Activated CD4-positive, CD25-positive, alpha-beta regulatory T cell (primary cell): ENCODE measurements at regions not wholly inside any gene's neighbourhood (a gene's known extent, or its start where the extent isn't known, plus 50 kb on each side); places are given as distances from the start of the nearest gene placed in this dataset.
"Not testable (repeated sequence)": the region's sequence is repeated elsewhere in the genome, so short reads cannot be mapped to it uniquely, and the experiment has no call there.

Experiments
- DNase-seq, 4 experiments: peaks; one replicate each; lab custom pipeline; 2025; lab: John Stamatoyannopoulos, UW

GRCh38 chr4:97104006-97104405 lies 1039.3 kb downstream of the STPG2 start:
- no peak for DNase-seq

GRCh38 chr4:97104666-97105065 lies 1038.6 kb downstream of the STPG2 start:
- no peak for DNase-seq

- DNase-seq: no peak
Measured at GRCh38 chr4:97105347-97106099, 1037.8 kb downstream of the STPG2 start.

GRCh38 chr4:97106161-97106560 lies 1037.1 kb downstream of the STPG2 start:
- DNase-seq: no peak

- no peak for DNase-seq
Measured at GRCh38 chr4:97110506-97110905, 1032.8 kb downstream of the STPG2 start.

- DNase-seq: no peak
Measured at GRCh38 chr4:97116511-97116910, 1026.8 kb downstream of the STPG2 start.

GRCh38 chr4:97121493-97121892 lies 1021.8 kb downstream of the STPG2 start:
- DNase-seq: no peak

GRCh38 chr4:97123573-97123972 lies 1019.7 kb downstream of the STPG2 start:
- no peak for DNase-seq

GRCh38 chr4:97132435-97132834 lies 1010.8 kb downstream of the STPG2 start:
- no peak for DNase-seq

- no peak for DNase-seq
Measured at GRCh38 chr4:97134456-97134855, 1008.8 kb downstream of the STPG2 start.

- DNase-seq: no peak
Measured at GRCh38 chr4:97139791-97140190, 1003.5 kb downstream of the STPG2 start.

GRCh38 chr4:97140545-97140944 lies 1002.7 kb downstream of the STPG2 start:
- DNase-seq: no peak

- not testable (repeated sequence) for DNase-seq
Measured at GRCh38 chr4:97141332-97141731, 1001.9 kb downstream of the STPG2 start.

GRCh38 chr4:97142410-97142809 lies 1000.9 kb downstream of the STPG2 start:
- DNase-seq: no peak

GRCh38 chr4:97142893-97143292 lies 1000.4 kb downstream of the STPG2 start:
- DNase-seq: no peak

GRCh38 chr4:97144199-97144598 lies 999.1 kb downstream of the STPG2 start:
- DNase-seq: no peak

- no peak for DNase-seq
Measured at GRCh38 chr4:97150966-97151365, 992.3 kb downstream of the STPG2 start.

GRCh38 chr4:97152149-97152548 lies 991.1 kb downstream of the STPG2 start:
- no peak for DNase-seq

GRCh38 chr4:97153042-97153441 lies 990.2 kb downstream of the STPG2 start:
- no peak for DNase-seq

GRCh38 chr4:97159625-97160024 lies 983.7 kb downstream of the STPG2 start:
- DNase-seq: no peak

GRCh38 chr4:97185233-97185632 lies 958.0 kb downstream of the STPG2 start:
- no peak for DNase-seq

- no peak for DNase-seq
Measured at GRCh38 chr4:97197106-97197505, 946.2 kb downstream of the STPG2 start.

- no peak for DNase-seq
Measured at GRCh38 chr4:97208749-97209148, 934.5 kb downstream of the STPG2 start.

- no peak for DNase-seq
Measured at GRCh38 chr4:97215409-97215941, 927.8 kb downstream of the STPG2 start.
